Lower leg skin (tissue), 3 donors: ENCODE measurements at regions not wholly inside any gene's neighbourhood (a gene's known extent, or its start where the extent isn't known, plus 50 kb on each side); places are given as distances from the start of the nearest gene placed in this dataset.

Experiments
- POLR2A ChIP-seq, 2 donors: fragments of 450-650 bp; IDR thresholded peaks; one replicate each; pipeline ENCODE4 v1.6.1; 2016 to 2017; ENCODE audit warnings: antibody characterized with exemption in 2 of 2, mild to moderate bottlenecking in 1 of 2, moderate library complexity in 1 of 2
- TF ChIP-seq, protein P1 (sequence below), 3 donors: fragments of 450-650 bp; IDR thresholded peaks; one replicate each; pipeline ENCODE4 v1.5.1; 2016; ENCODE audit warnings: antibody characterized with exemption in 3 of 3, mild to moderate bottlenecking in 3 of 3, moderate library complexity in 2 of 3

DNA sequence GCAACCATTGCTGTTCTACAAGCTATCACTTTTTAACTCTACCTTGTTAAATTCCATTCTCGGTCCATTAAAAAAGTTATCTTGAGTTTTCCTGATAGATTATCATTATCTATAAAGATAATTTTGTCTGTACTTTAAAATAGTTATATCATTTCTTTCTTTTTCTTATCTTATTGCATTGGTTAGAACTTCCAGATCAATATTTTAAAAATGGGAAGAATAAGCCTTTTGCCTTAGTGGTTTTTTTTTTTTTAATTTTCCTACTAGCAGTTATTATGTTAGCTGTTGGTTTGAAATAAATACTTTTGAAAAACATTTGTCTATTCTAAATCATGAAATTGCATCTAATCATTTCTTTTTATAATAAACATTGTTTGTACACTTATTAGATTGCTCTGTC is 71.0 kb upstream of the ATF3 start:
- TF ChIP-seq, protein P1, sequence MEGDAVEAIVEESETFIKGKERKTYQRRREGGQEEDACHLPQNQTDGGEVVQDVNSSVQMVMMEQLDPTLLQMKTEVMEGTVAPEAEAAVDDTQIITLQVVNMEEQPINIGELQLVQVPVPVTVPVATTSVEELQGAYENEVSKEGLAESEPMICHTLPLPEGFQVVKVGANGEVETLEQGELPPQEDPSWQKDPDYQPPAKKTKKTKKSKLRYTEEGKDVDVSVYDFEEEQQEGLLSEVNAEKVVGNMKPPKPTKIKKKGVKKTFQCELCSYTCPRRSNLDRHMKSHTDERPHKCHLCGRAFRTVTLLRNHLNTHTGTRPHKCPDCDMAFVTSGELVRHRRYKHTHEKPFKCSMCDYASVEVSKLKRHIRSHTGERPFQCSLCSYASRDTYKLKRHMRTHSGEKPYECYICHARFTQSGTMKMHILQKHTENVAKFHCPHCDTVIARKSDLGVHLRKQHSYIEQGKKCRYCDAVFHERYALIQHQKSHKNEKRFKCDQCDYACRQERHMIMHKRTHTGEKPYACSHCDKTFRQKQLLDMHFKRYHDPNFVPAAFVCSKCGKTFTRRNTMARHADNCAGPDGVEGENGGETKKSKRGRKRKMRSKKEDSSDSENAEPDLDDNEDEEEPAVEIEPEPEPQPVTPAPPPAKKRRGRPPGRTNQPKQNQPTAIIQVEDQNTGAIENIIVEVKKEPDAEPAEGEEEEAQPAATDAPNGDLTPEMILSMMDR (IDR thresholded peaks at IDR 0.05) = no peak
- no peak for TF ChIP-seq POLR2A (IDR thresholded peaks at IDR 0.05)
